H1 (cell line): ENCODE measurements at regions not wholly inside any gene's neighbourhood (a gene's known extent, or its start where the extent isn't known, plus 50 kb on each side); places are given as distances from the start of the nearest gene placed in this dataset.

Source experiments
- CTCF ChIA-PET: fragments of 300-600 bp; sonication (Branson Sonifier 250); formaldehyde crosslinking; loops from one replicate; lab custom pipeline; 2021; ENCODE audit not compliant: partially characterized antibody; lab: Charles Lee
- POLR2A ChIA-PET: fragments of 300-600 bp; sonication (Branson Sonifier 250); formaldehyde crosslinking; loops from one replicate; lab custom pipeline; 2021; ENCODE audit warnings: inconsistent platforms; ENCODE audit not compliant: partially characterized antibody; lab: Charles Lee
- DNase-seq, 2 experiments: peaks; one replicate each; pipeline versions ENCODE4 v3.0.0 to v3.0.0-alpha.2; 2010 to 2022; ENCODE audit warnings: low spot score in 2 of 2, low read depth in 1 of 2, mixed read lengths in 1 of 2
- FAIRE-seq: peaks from 2 replicates; lab custom pipeline; 2011; peaks lifted over from hg19 to GRCh38; lab: Jason Lieb, UNC
- H2AFZ ChIP-seq: 2 replicates; pipeline ENCODE4 v1.8.1; 2012; ENCODE audit warnings: low read length, inconsistent platforms
- H2AK5ac ChIP-seq: 2 replicates; pipeline ENCODE4 v1.6.1; 2013; ENCODE audit warnings: low read depth, low read length
- H2BK120ac ChIP-seq: replicated peaks from 2 replicates; pipeline ENCODE3; 2013; ENCODE audit warnings: low read depth, low read length, inconsistent platforms
- H2BK12ac ChIP-seq: 2 replicates; pipeline ENCODE4 v1.6.1; 2013; ENCODE audit warnings: low read depth, low read length
- H2BK15ac ChIP-seq: 2 replicates; pipeline ENCODE4 v1.6.1; 2013; ENCODE audit warnings: low read length
- H2BK20ac ChIP-seq: 2 replicates; pipeline ENCODE4 v1.6.1; 2013; ENCODE audit warnings: low read length
- H2BK5ac ChIP-seq: 2 replicates; pipeline ENCODE4 v1.6.1; 2013; ENCODE audit warnings: low read depth, low read length
- H3K14ac ChIP-seq: 2 replicates; pipeline ENCODE4 v1.6.1; 2013; ENCODE audit warnings: inconsistent platforms; ENCODE audit not compliant: insufficient read length
- H3K18ac ChIP-seq: 2 replicates; pipeline ENCODE4 v1.6.1; 2013; ENCODE audit warnings: low read length; ENCODE audit errors: extremely low read depth
- H3K23ac ChIP-seq: 2 replicates; pipeline ENCODE4 v1.6.1; 2013; ENCODE audit warnings: inconsistent platforms; ENCODE audit not compliant: insufficient read length
- H3K23me2 ChIP-seq: 2 replicates; pipeline ENCODE4 v1.6.1; 2013; ENCODE audit warnings: low read depth, low read length
- H3K27ac ChIP-seq: 2 replicates; pipeline ENCODE4 v1.6.1; 2011; ENCODE audit warnings: low read depth, low read length, inconsistent platforms
- H3K27me3 ChIP-seq, 4 experiments: replicated peaks in 1 of 4; 1 replicate in 1 of 4; 2 replicates in 3 of 4; pipeline versions ENCODE4 v1.6.1 to v1.8.1; 2011 to 2013; ENCODE audit warnings: low read length in 3 of 4, mild to moderate bottlenecking in 3 of 4, inconsistent platforms in 2 of 4, mixed read lengths in 2 of 4, moderate library complexity in 1 of 4; ENCODE audit not compliant: control insufficient read depth in 3 of 4, insufficient read depth in 3 of 4; ENCODE audit errors: extremely low read depth in 1 of 4
- H3K36me3 ChIP-seq, 4 experiments: 2 replicates each; pipeline versions ENCODE4 v1.6.1 to v1.8.1; 2011 to 2013; ENCODE audit warnings: mild to moderate bottlenecking in 4 of 4, low read length in 3 of 4, moderate library complexity in 2 of 4, control low read depth in 1 of 4, inconsistent platforms in 1 of 4; ENCODE audit not compliant: insufficient read depth in 4 of 4, control insufficient read depth in 2 of 4
- H3K4ac ChIP-seq: replicated peaks from 2 replicates; pipeline ENCODE3; 2013; ENCODE audit warnings: low read length, low read depth, mixed read lengths, inconsistent platforms; ENCODE audit not compliant: insufficient read length
- H3K4me1 ChIP-seq, 4 experiments: replicated peaks in 1 of 4; 1 replicate in 1 of 4; 2 replicates in 3 of 4; pipeline versions ENCODE4 v1.6.1 to v1.8.1; 2011 to 2013; ENCODE audit warnings: low read length in 3 of 4, inconsistent platforms in 2 of 4, mixed read lengths in 1 of 4; ENCODE audit not compliant: insufficient read depth in 4 of 4, control insufficient read depth in 3 of 4
- H3K4me2 ChIP-seq, 2 experiments: 2 replicates each; pipeline versions ENCODE4 v1.6.1 to v1.8.1; 2011 to 2013; ENCODE audit warnings: low read depth in 2 of 2, low read length in 2 of 2, control low read depth in 1 of 2, inconsistent platforms in 1 of 2, mild to moderate bottlenecking in 1 of 2; ENCODE audit not compliant: insufficient read depth in 1 of 2
- H3K4me3 ChIP-seq, 4 experiments: fragments of 200-600, 300-600 bp in 1 of 4; sonication (generic), shearing (Covaris generic), sonication (Bioruptor Twin) in 1 of 4; 2 replicates each; pipeline versions ENCODE4 v1.5.1 to v1.8.1; 2011 to 2016; ENCODE audit warnings: low read length in 4 of 4, low read depth in 3 of 4, control low read depth in 2 of 4, inconsistent platforms in 2 of 4, mild to moderate bottlenecking in 2 of 4, mixed read lengths in 1 of 4, moderate library complexity in 1 of 4; ENCODE audit not compliant: insufficient read depth in 2 of 4; ENCODE audit errors: extremely low read depth in 1 of 4
- H3K56ac ChIP-seq: replicated peaks from 2 replicates; pipeline ENCODE3; 2013; ENCODE audit warnings: low read depth, mild to moderate bottlenecking, mixed read lengths, low read length, inconsistent platforms; ENCODE audit not compliant: insufficient read length
- H3K79me1 ChIP-seq: 2 replicates; pipeline ENCODE4 v1.6.1; 2013; ENCODE audit warnings: low read depth, low read length, control low read depth
- H3K79me2 ChIP-seq, 2 experiments: 2 replicates each; pipeline versions ENCODE4 v1.6.1 to v1.8.1; 2012 to 2013; ENCODE audit warnings: low read length in 2 of 2, mild to moderate bottlenecking in 2 of 2, inconsistent platforms in 1 of 2; ENCODE audit not compliant: insufficient read depth in 2 of 2, control insufficient read depth in 1 of 2
- H3K9ac ChIP-seq, 4 experiments: replicated peaks in 1 of 4; 1 replicate in 1 of 4; 2 replicates in 3 of 4; pipeline versions ENCODE4 v1.6.1 to v1.8.1; 2011 to 2013; ENCODE audit warnings: low read depth in 3 of 4, low read length in 3 of 4, control low read depth in 2 of 4, mild to moderate bottlenecking in 2 of 4, moderate library complexity in 2 of 4, inconsistent platforms in 1 of 4; ENCODE audit errors: extremely low read depth in 1 of 4
- H3K9me3 ChIP-seq, 2 experiments: 2 replicates each; pipeline versions ENCODE4 v1.6.1 to v1.8.1; 2012 to 2013; ENCODE audit warnings: mild to moderate bottlenecking in 2 of 2, moderate library complexity in 2 of 2, control low read depth in 1 of 2, inconsistent platforms in 1 of 2, low read depth in 1 of 2, low read length in 1 of 2, mixed read lengths in 1 of 2; ENCODE audit not compliant: insufficient read depth in 2 of 2
- H4K20me1 ChIP-seq, 2 experiments: replicated peaks in 1 of 2; 2 replicates each; pipeline versions ENCODE3 to v1.8.1; 2011 to 2013; ENCODE audit warnings: inconsistent platforms in 2 of 2, low read length in 2 of 2, mild to moderate bottlenecking in 1 of 2; ENCODE audit not compliant: insufficient read depth in 2 of 2, control insufficient read depth in 1 of 2
- H4K5ac ChIP-seq: 2 replicates; pipeline ENCODE4 v1.6.1; 2013; ENCODE audit warnings: low read length, low read depth, mixed read lengths, inconsistent platforms; ENCODE audit not compliant: insufficient read length
- H4K8ac ChIP-seq: 2 replicates; pipeline ENCODE4 v1.8.0; 2013; ENCODE audit warnings: mild to moderate bottlenecking, moderate library complexity, low read length, inconsistent platforms; ENCODE audit not compliant: insufficient read depth; ENCODE audit errors: extremely low read depth
- H4K91ac ChIP-seq: replicated peaks from 2 replicates; pipeline ENCODE3; 2013; ENCODE audit warnings: low read length, mixed read lengths, inconsistent platforms; ENCODE audit not compliant: insufficient read length
- CTBP2 ChIP-seq: IDR thresholded peaks from 2 replicates; pipeline ENCODE4 v1.7.0; 2011; ENCODE audit warnings: borderline replicate concordance, mild to moderate bottlenecking, moderate library complexity, mixed read lengths, low read length; ENCODE audit not compliant: insufficient read depth, insufficient read length
- NANOG ChIP-seq: IDR thresholded peaks from 2 replicates; pipeline ENCODE4 v1.6.1; 2011; ENCODE audit warnings: low read length, low read depth, mild to moderate bottlenecking, inconsistent platforms; ENCODE audit not compliant: insufficient read depth, poor library complexity, severe bottlenecking
- NRF1 ChIP-seq: IDR thresholded peaks from 2 replicates; pipeline ENCODE4 v1.6.1; 2011; ENCODE audit warnings: mild to moderate bottlenecking, low read depth, low read length, improper control_type of control experiment
- POLR2AphosphoS5 ChIP-seq: IDR thresholded peaks from 2 replicates; pipeline ENCODE4 v1.6.1; 2011; ENCODE audit warnings: low read depth, low read length
- POU5F1 ChIP-seq: IDR thresholded peaks from 2 replicates; pipeline ENCODE4 v1.6.1; 2011; ENCODE audit warnings: low read depth, mild to moderate bottlenecking, low read length, moderate library complexity
- ZNF274 ChIP-seq: IDR thresholded peaks from 2 replicates; pipeline ENCODE4 v1.7.0; 2012; ENCODE audit warnings: low read length, borderline replicate concordance; ENCODE audit errors: extremely low read depth
- WGBS, 2 experiments: shearing (Covaris generic) in 1 of 2; methylation state at CpG; one replicate each; pipeline versions ENCODE4 v1.1.6 to v1.1.7; 2013 to 2015; ENCODE audit warnings: low lambda C conversion rate in 2 of 2, mixed read lengths in 2 of 2, inconsistent platforms in 1 of 2, low coverage in 1 of 2, missing lambda C conversion rate in 1 of 2; ENCODE audit not compliant: insufficient replicate concordance in 2 of 2, insufficient coverage in 1 of 2, insufficient read length in 1 of 2; ENCODE audit errors: extremely low coverage in 1 of 2, missing lambda C conversion rate in 1 of 2; 5-methylcytosine and 5-hydroxymethylcytosine counted together

- no peaks in the 10 kb centered on the region for H3K27me3 ChIP-seq
- no peak overlapping the region for H2BK15ac ChIP-seq
- no peak overlapping the region for H3K4me3 ChIP-seq
- no peak overlapping the region for H4K8ac ChIP-seq
- H4K20me1 ChIP-seq: no peaks in the 10 kb centered on the region
- CTCF ChIA-PET: interaction anchor here (0.6 to 2.5 kb wide), 6 partner anchors 14 to 333 kb away, joined by 3 to 8 read pairs (median 3); no protein-coding TSS in a partner anchor
- no peak overlapping the region for H2BK120ac ChIP-seq
- no peak overlapping the region for H2BK20ac ChIP-seq
- H4K91ac ChIP-seq: no peak overlapping the region
- DNase-seq (no peak), FAIRE-seq (no peak)
- no peak overlapping the region for H3K14ac ChIP-seq
- H3K4me2 ChIP-seq: no peak overlapping the region
- TF ChIP-seq NANOG (no peak), CTBP2 (no peak), NRF1 (no peak), POLR2AphosphoS5 (no peak), POU5F1 (no peak), ZNF274 (no peak)
- no peak overlapping the region for H4K5ac ChIP-seq
- no peak overlapping the region for H2AFZ ChIP-seq
- H3K4ac ChIP-seq: no peak overlapping the region
- H3K56ac ChIP-seq: no peak overlapping the region
- no peak overlapping the region for H3K9ac ChIP-seq
- no peak overlapping the region for H3K27ac ChIP-seq
- POLR2A ChIA-PET: no interaction called here
- H3K9me3 ChIP-seq: no peaks in the 10 kb centered on the region
- no peaks in the 10 kb centered on the region for H3K79me1 ChIP-seq
- no peak overlapping the region for H2BK12ac ChIP-seq
- 100% methylated on average over 1 of the region's 1 CpG; no CpG with 5 or more reads in 1 of the 2 experiments for WGBS, 2 experiments
- H2BK5ac ChIP-seq: no peak overlapping the region
- H3K23ac ChIP-seq: no peak overlapping the region
- no peaks in the 10 kb centered on the region for H3K79me2 ChIP-seq
- no peak overlapping the region for H3K18ac ChIP-seq
- no peaks in the 10 kb centered on the region for H3K23me2 ChIP-seq
- no peak overlapping the region for H2AK5ac ChIP-seq
- no peaks in the 10 kb centered on the region for H3K36me3 ChIP-seq
- H3K4me1 ChIP-seq: no peaks in the 10 kb centered on the region
These were observed 99.0 kb upstream of the PREP start for GRCh38 chr6:105501826-105502344.
